ENCODE measurements at regions not wholly inside any gene's neighbourhood (a gene's known extent, or its start where the extent isn't known, plus 50 kb on each side); places are given as distances from the start of the nearest gene placed in this dataset.

GRCh38 chr15:96521386-96521785, 190.9 kb downstream of the NR2F2 start:
- DNase-seq: no peak

DNA sequence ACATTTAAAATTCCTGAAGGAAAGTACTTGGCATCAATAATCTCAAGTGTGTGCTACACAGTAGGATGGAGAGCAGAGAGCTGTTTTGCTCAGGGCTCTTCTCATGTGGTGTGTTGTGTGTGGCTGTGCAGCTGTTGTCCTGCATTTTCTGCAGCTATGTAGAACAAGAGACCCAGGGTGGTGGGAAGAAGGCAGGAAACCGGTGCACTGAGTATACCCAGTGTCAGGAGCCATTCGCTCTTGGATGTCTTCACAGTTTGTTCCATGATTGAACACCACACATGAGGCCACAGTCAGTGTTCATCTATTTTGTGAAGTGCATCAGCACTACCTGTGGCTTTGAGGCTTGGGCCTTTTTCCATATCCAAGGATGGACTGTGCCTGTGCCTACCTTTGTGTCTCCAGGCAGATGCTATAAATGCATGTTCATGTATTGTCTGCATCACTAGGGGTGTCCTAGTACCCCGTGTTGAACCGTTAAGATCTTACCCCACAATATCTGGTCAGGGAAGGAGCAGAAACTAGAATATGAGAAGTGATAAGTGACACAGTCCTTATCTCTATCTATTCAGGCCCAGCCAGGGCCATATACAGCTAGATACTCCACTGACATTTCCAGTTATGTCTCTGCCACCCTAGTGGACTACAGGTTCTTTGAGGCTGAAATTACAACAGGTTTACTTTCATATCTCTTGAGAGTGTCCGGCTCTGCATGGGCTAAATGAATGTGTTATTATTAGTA, 194.3 kb downstream of the NR2F2 start:
- no peak for DNase-seq

GRCh38 chr15:96535148-96535547, 204.6 kb downstream of the NR2F2 start:
- no peak for DNase-seq

DNA sequence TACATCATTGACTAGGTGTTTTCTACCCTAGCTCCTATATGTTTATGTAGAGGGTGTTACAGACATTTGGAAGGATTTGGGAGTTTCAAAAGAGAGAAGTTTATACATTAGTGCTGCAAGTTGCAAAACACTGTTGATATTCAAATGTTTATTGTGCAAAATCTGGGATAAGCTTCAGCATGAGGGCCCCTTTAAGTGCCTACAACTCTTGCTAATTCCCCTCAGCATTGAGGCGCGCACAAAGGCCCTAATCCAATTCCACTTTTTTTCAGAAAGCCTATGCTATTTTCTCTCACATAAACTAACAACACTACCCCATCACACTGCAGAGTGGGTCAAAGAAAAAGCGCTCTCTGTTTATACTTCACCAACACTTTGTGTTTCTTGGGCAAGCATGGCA, 208.0 kb downstream of the NR2F2 start:
- DNase-seq: no peak

DNA sequence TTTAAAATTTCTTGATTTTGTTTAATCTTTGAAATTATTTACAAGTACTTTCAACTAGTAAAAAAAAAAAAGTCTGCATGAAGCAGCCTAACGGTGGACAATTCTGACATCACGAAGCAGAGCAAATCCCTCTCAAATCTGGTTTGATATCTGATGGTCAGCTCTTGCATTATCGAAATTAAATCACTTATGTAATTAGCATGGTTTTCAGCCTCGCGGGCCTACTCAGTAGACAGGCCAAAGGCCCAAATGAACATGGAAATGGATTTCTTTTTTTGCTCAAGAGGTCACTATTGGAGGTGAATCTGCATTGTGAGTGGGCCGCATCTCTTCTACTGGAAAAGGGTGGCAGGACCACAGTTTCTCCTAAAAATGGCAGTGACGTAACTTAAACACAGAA, 209.8 kb downstream of the NR2F2 start:
- no peak for DNase-seq

- no peak for DNase-seq
Measured at GRCh38 chr15:96542130-96542770, 211.8 kb downstream of the NR2F2 start.

DNA sequence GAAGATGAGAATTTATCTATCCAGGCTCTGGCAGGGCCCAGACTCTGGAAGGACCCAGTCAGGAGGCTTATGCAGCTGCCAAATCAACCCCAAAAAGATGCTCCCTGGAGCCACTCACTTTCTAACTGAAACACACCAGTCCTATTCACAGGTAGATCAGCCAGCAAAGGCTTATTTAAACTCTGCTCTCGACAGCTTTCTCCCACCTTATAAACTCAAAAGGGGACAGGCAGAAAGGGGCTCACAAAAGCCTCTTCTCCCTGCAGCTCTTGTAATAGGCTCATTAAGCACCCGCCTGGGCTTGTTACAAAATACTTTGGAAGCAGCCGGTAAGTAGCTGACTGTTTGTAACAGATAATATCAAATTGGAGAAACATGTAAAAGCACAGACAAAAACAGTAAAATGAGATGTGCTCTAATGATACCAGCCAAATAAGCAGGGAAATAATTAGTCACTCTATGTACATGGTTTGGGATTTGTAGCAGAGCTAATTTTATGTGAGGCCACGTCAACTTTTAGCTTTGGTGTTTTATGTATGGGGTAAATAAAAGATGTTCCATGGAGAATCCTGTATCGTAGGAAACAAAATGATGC, 213.8 kb downstream of the NR2F2 start:
- no peak for DNase-seq

DNA sequence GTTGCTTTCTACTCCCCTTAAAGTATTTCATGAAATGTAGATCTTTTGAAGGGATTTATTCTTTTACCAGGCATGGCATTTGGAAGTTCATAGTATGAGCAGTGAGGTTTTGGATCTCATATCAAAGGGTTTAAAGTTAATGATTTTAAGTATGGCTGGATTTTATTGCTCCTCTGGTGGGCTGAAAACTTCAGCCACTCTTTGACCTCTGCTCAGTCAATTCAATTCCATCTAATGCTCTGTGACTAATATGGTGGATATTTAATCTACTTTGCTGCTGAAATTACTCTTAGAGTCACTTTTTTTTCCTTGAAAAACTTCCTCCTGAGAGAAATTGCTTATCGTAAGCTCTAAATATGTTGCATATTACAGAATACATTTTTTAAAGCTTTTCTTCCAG, 218.6 kb downstream of the NR2F2 start:
- no peak for DNase-seq

GRCh38 chr15:96551196-96551595, 220.7 kb downstream of the NR2F2 start:
- DNase-seq: no peak

- DNase-seq: no peak
Measured at GRCh38 chr15:96551722-96552121, 221.2 kb downstream of the NR2F2 start.

DNA sequence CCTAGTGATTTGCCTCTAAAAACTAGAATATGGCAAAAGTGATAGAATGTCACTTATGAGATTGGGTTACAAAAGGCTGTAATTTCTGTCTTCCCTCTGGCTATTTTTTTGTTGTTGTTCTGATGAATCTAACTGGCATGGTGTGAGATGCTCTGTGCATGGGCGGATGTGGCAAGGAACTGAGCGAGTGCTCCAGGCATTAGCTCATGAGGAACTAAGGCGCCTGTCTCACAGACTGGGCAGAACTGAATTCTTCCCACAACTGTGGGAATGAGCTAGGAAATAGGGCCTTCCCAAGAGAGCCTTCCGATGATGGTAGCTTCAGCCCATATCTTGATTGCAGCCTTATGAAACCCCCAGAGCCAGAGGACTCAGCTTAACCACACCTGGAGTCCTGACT, 222.5 kb downstream of the NR2F2 start:
- DNase-seq: no peak

DNA sequence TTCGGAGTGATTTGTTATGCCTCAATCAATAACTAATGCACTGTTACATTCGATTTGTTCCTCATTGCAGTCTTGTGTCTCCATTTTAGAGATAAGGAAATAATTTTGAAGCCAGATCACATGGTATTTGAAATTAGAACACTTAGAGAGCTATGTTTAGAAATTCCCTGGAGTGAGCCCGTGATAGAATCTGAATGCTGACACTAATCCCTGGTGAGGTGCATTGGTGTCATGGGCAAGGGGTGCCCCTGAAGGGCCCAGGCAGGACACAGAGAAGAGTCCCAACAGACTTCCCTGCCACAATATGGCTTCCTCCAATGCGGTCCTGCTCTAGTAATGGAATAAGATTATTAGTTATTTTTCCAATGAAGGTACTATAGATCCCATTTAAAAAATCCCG, 223.0 kb downstream of the NR2F2 start:
- DNase-seq: no peak

DNA sequence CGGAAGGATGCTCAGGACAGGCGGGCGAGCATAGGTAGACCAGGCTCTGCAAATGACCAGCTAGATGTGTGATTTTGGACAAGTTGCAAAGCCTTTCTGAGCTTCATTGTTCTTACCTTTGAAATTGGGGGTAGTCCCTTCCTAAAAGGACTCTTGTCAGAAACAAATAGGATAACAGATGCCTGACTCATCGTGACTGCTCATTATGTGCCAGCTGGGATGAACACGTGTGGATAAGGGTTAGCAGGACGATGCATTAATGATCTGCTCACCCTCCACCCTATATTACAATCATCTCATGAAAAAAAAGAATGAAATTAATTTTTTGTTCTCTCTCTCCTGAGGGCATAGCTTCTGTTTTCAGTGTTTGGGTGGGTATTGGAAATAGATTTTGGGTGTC, 223.4 kb downstream of the NR2F2 start:
- DNase-seq: no peak

DNA sequence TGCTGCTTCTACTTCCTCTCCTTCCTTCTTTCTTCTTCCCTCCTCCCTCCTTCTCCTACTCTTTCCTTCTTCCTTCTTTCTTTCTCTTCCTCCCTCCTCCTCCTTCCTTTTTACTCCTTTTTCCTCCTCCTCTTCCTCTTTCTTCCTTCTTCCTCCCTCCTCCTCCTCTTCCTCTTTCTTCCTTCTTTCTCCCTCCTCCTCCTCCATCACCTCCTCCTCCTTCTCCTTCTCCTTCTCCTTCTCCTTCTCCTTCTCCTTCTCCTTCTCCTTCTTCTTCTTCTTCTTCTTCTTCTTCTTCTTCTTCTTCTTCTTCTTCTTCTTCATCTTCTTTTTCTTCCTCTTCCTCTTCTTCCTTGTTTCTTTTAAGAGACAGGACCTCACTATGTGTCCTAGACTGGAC, 224.0 kb downstream of the NR2F2 start:
- no peak for DNase-seq

GRCh38 chr15:96559087-96559486, 228.6 kb downstream of the NR2F2 start:
- DNase-seq: no peak

DNA sequence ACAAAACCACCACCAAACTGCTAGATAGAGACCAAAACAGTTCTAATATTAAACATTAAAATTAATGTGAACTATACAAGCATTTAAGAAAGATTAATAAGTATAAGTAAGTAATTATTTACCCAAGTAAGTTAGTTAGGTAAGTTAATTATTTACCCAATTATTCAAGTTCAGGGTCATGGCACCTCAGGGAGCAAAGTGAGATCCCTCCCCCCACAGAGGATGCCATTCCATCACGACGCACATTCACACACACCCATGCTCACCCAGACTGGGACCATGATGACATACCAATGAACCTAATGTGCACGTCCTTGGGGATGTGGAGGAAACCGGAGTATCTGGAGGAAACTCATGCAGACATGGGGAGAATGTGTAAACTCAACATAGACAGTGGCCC, 229.1 kb downstream of the NR2F2 start:
- DNase-seq: no peak

DNA sequence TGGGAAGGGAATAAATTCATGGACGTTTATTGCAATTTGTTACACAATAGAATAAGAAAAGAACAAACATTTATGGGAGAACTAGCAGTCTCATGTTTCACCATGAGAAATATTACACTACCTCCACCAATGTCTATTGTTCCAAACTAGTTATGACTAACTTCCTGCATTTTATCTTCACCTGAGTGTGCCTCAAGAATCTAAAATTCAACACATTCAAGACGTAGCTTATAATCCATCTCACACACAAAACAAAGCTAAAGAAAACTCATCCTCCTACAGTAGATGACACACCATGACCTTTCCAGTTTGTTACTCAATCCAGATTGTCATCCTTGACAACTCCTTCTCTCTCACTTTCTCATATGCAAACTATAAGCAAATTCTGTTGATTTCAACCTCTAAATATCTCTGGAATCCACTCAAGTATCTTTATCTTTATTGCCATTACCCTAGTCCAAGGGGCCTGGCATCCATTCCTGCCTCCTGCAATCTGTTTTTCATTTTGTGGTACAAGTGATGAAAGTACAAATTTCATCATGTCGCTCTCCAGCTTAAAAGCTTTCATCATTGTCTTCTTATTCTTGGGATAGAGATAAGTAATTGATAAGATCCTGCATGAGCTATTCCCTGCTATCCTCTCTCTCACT, 229.9 kb downstream of the NR2F2 start:
- no peak for DNase-seq

- no peak for DNase-seq
Measured at GRCh38 chr15:96561593-96561992, 231.1 kb downstream of the NR2F2 start.

GRCh38 chr15:96564546-96564945, 234.0 kb downstream of the NR2F2 start:
- DNase-seq: no peak

DNA sequence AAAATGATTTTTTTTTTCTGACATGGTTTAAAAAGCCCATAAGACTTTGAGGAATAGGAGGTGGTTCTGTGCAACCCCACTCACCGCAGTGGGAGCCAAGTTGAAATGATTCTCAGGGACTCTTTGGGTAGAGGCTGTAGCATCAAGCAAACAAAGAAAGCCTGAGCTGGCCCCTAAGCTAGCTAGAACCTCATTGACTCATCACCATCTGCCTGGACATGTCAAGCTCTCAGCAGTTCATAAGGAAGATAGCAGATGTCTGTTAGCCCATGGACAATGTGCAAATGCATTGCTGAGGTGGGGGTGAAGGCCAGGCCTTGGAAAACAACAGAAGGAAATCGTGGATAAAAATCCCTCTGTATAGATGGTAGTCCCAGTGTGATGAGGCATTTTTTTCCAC, 234.8 kb downstream of the NR2F2 start:
- DNase-seq: no peak

DNA sequence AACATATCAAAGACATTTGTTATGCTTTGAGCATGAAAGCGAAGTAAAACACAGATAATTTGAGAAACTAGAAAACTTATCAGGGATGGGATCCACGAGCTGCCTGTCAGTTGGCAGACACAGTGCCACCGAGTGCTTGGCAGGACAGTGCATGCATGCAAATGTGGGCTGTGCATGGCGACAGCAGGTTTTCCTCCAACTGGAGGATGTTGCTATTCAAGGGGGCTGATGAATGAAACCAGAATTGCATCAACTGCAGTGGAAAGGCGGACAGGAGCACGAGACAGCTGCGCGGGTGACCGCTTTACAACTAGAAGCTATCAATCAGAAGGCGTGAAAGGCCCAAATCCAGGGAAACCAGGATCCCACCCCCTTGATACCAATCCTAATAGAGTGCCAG, 244.3 kb downstream of the NR2F2 start:
- DNase-seq: peak in 5 of 56 donors; percentile 8 to 17 (median 10)

DNA sequence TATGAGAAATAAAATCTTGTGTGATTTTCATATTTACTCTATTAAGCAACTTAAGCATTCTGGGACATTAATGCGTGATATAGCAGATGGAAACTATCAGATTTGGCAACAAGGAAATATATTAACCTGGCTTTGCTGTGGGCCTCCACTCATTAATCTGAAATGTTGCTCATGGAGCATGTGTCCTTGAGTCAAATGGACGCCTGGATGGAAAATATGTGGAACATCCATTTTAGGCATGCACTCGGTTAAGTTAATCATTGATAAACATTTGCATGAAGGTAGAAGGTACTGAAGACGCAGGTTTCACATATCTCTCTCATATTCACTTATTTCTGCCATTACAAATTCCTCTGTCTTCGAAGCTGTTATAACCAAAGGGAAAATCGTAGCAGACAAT, 246.1 kb downstream of the NR2F2 start:
- DNase-seq: no peak

- DNase-seq: no peak
Measured at GRCh38 chr15:96578393-96578792, 247.9 kb downstream of the NR2F2 start.

Measured in amygdala (tissue), 56 donors.